ENCODE measurements at regions not wholly inside any gene's neighbourhood (a gene's known extent, or its start where the extent isn't known, plus 50 kb on each side); places are given as distances from the start of the nearest gene placed in this dataset.
"Not testable (repeated sequence)": the region's sequence is repeated elsewhere in the genome, so short reads cannot be mapped to it uniquely, and the experiment has no call there.

- DNase-seq (ENCODE audit: low read depth in 2 of 2), result no peak
- Histone ChIP-seq H3K36me3 (ENCODE audit: control insufficient read depth, insufficient read depth, low read length) (no peaks in the 10 kb centered on the region), H3K4me3 (replicated peaks in 1 of 4; ENCODE audit: control extremely low read depth in 1 of 4, insufficient read depth in 1 of 4, low read depth in 3 of 4, low read length in 4 of 4) (no peak overlapping the region), H3K4me1 (ENCODE audit: control insufficient read depth, extremely low read depth, insufficient read depth, low read length) (no peaks in the 10 kb centered on the region), H3K79me2 (ENCODE audit: control insufficient read depth, insufficient read depth, low read length) (no peaks in the 10 kb centered on the region), H3K27ac (ENCODE audit: insufficient read depth, low read length) (no peak overlapping the region), H3K27me3 (ENCODE audit: control insufficient read depth, insufficient read depth, low read length) (no peaks in the 10 kb centered on the region), H3K9ac (ENCODE audit: insufficient read depth, low read length) (no peak overlapping the region), H3K9me3 (ENCODE audit: control insufficient read depth, insufficient read depth, low read depth, low read length) (no peaks in the 10 kb centered on the region), H2AFZ (ENCODE audit: low read length) (no peak overlapping the region), H4K20me1 (ENCODE audit: control insufficient read depth, extremely low read depth, insufficient read depth, low read length) (no peaks in the 10 kb centered on the region), H3K4me2 (ENCODE audit: extremely low read depth, insufficient read depth, low read length) (no peak overlapping the region)
- TF ChIP-seq EZH2 (IDR thresholded peaks at IDR 0.05; ENCODE audit: low read length, missing control alignments), result no peak
- TF ChIP-seq, protein P1, sequence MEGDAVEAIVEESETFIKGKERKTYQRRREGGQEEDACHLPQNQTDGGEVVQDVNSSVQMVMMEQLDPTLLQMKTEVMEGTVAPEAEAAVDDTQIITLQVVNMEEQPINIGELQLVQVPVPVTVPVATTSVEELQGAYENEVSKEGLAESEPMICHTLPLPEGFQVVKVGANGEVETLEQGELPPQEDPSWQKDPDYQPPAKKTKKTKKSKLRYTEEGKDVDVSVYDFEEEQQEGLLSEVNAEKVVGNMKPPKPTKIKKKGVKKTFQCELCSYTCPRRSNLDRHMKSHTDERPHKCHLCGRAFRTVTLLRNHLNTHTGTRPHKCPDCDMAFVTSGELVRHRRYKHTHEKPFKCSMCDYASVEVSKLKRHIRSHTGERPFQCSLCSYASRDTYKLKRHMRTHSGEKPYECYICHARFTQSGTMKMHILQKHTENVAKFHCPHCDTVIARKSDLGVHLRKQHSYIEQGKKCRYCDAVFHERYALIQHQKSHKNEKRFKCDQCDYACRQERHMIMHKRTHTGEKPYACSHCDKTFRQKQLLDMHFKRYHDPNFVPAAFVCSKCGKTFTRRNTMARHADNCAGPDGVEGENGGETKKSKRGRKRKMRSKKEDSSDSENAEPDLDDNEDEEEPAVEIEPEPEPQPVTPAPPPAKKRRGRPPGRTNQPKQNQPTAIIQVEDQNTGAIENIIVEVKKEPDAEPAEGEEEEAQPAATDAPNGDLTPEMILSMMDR (conservative IDR thresholded peaks at IDR 0.05 in 1 of 2, IDR thresholded peaks at IDR 0.05 in 1 of 2; ENCODE audit: low read depth in 1 of 2, low read length in 2 of 2), result no peak
Observed at GRCh38 chr11:100600941-100601340, 86.1 kb upstream of the ARHGAP42 start.

DNA sequence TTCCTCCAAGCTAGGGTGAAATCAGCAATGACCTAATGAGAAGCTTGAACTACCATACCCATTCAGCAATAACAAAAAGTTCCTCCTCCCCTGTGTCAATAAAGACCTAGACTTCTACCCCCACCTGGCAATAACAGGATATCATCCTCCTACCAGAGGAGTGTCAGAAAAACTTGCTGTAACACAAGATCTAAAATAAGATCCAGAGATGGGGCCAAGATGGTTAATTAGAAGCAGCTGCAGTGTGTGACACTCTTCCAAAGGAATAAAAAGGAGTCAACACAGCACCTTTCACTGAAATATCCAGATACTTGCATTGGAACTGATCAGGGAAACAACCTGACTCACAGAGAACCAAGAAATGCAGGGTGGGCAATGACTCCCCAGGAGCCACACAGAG, 84.4 kb upstream of the ARHGAP42 start:
- H3K4me2 ChIP-seq (ENCODE audit: extremely low read depth, insufficient read depth, low read length), result no peak overlapping the region
- H3K4me1 ChIP-seq (ENCODE audit: control insufficient read depth, extremely low read depth, insufficient read depth, low read length), result no peaks in the 10 kb centered on the region
- H3K27me3 ChIP-seq (ENCODE audit: control insufficient read depth, insufficient read depth, low read length), result no peaks in the 10 kb centered on the region
- H3K9ac ChIP-seq (ENCODE audit: insufficient read depth, low read length), result no peak overlapping the region
- no peaks in the 10 kb centered on the region for H3K9me3 ChIP-seq (ENCODE audit: control insufficient read depth, insufficient read depth, low read depth, low read length)
- no peaks in the 10 kb centered on the region for H4K20me1 ChIP-seq (ENCODE audit: control insufficient read depth, extremely low read depth, insufficient read depth, low read length)
- no peak for DNase-seq (ENCODE audit: low read depth in 2 of 2)
- no peak overlapping the region for H2AFZ ChIP-seq (ENCODE audit: low read length)
- H3K27ac ChIP-seq (ENCODE audit: insufficient read depth, low read length), result no peak overlapping the region
- no peak for TF ChIP-seq EZH2 (IDR thresholded peaks at IDR 0.05; ENCODE audit: low read length, missing control alignments)
- TF ChIP-seq, protein P1 (conservative IDR thresholded peaks at IDR 0.05 in 1 of 2, IDR thresholded peaks at IDR 0.05 in 1 of 2; ENCODE audit: low read depth in 1 of 2, low read length in 2 of 2), result no peak
- no peak overlapping the region for H3K4me3 ChIP-seq (replicated peaks in 1 of 4; ENCODE audit: control extremely low read depth in 1 of 4, insufficient read depth in 1 of 4, low read depth in 3 of 4, low read length in 4 of 4)
- H3K79me2 ChIP-seq (ENCODE audit: control insufficient read depth, insufficient read depth, low read length), result no peaks in the 10 kb centered on the region
- H3K36me3 ChIP-seq (ENCODE audit: control insufficient read depth, insufficient read depth, low read length), result no peaks in the 10 kb centered on the region

DNA sequence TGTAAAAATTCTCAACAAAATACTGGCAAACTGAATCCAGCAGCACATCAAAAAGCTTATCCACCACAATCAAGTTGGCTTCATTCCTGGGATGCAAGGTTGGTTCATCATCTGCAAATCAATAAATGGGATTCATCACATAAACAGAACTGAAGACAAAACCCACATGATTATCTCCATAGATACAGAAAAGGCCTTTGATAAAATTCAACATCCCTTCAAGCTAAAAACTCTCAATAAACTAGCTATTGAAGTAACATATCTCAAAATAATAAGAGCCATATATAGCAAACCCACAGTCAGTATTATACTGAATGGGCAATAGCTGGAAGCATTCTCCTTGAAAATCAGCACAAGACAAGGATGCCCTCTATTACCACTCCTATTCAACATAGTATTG, 79.3 kb upstream of the ARHGAP42 start:
- H3K4me3 ChIP-seq (replicated peaks in 1 of 4; ENCODE audit: control extremely low read depth in 1 of 4, insufficient read depth in 1 of 4, low read depth in 3 of 4, low read length in 4 of 4); H4K20me1 ChIP-seq (ENCODE audit: control insufficient read depth, extremely low read depth, insufficient read depth, low read length); DNase-seq (ENCODE audit: low read depth in 2 of 2); H3K4me1 ChIP-seq (ENCODE audit: control insufficient read depth, extremely low read depth, insufficient read depth, low read length); H3K9me3 ChIP-seq (ENCODE audit: control insufficient read depth, insufficient read depth, low read depth, low read length); H3K4me2 ChIP-seq (ENCODE audit: extremely low read depth, insufficient read depth, low read length); H2AFZ ChIP-seq (ENCODE audit: low read length); H3K27ac ChIP-seq (ENCODE audit: insufficient read depth, low read length); H3K9ac ChIP-seq (ENCODE audit: insufficient read depth, low read length); H3K27me3 ChIP-seq (ENCODE audit: control insufficient read depth, insufficient read depth, low read length); H3K79me2 ChIP-seq (ENCODE audit: control insufficient read depth, insufficient read depth, low read length); H3K36me3 ChIP-seq (ENCODE audit: control insufficient read depth, insufficient read depth, low read length): not testable (repeated sequence)

DNA sequence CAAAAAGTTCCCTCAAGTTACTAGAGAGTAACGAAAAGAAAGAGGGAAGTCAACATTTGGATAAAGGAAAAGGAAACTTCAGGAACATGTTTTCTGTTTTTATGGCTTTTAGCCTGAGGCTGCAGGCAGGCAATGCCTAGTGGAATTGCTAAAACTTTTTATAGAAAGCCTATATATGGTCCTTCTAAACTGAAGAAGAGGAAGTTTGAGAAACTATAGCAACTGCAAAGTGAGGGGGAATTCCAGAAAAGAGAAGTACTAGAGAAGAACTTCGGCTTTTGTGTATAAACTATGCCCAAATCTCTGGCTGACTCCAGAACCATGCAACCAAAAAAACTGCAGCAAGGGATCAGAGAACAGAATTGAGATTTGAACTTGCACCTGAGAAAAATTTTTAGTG, 74.3 kb upstream of the ARHGAP42 start:
- Histone ChIP-seq H3K27me3 (ENCODE audit: control insufficient read depth, insufficient read depth, low read length) (no peaks in the 10 kb centered on the region), H3K27ac (ENCODE audit: insufficient read depth, low read length) (no peak overlapping the region), H3K4me3 (replicated peaks in 1 of 4; ENCODE audit: control extremely low read depth in 1 of 4, insufficient read depth in 1 of 4, low read depth in 3 of 4, low read length in 4 of 4) (no peak overlapping the region), H2AFZ (ENCODE audit: low read length) (no peak overlapping the region), H3K79me2 (ENCODE audit: control insufficient read depth, insufficient read depth, low read length) (no peaks in the 10 kb centered on the region), H3K36me3 (ENCODE audit: control insufficient read depth, insufficient read depth, low read length) (no peaks in the 10 kb centered on the region), H3K9ac (ENCODE audit: insufficient read depth, low read length) (no peak overlapping the region), H3K9me3 (ENCODE audit: control insufficient read depth, insufficient read depth, low read depth, low read length) (no peaks in the 10 kb centered on the region), H4K20me1 (ENCODE audit: control insufficient read depth, extremely low read depth, insufficient read depth, low read length) (no peaks in the 10 kb centered on the region), H3K4me2 (ENCODE audit: extremely low read depth, insufficient read depth, low read length) (no peak overlapping the region), H3K4me1 (ENCODE audit: control insufficient read depth, extremely low read depth, insufficient read depth, low read length) (no peaks in the 10 kb centered on the region)
- DNase-seq (ENCODE audit: low read depth in 2 of 2), result no peak
- TF ChIP-seq, protein P1 (conservative IDR thresholded peaks at IDR 0.05 in 1 of 2, IDR thresholded peaks at IDR 0.05 in 1 of 2; ENCODE audit: low read depth in 1 of 2, low read length in 2 of 2), result no peak
- no peak for TF ChIP-seq EZH2 (IDR thresholded peaks at IDR 0.05; ENCODE audit: low read length, missing control alignments)
